Progenitor cell of endocrine pancreas (in vitro differentiated cells): ENCODE measurements at regions not wholly inside any gene's neighbourhood (a gene's known extent, or its start where the extent isn't known, plus 50 kb on each side); places are given as distances from the start of the nearest gene placed in this dataset.

ENCODE experiments used
- DNase-seq: peaks from one replicate; pipeline ENCODE4 v3.0.0; 2021; ENCODE audit warnings: low spot score; ENCODE audit not compliant: unreplicated experiment
- H3K27ac Mint-ChIP-seq: 2 replicates; pipeline ENCODE4 v1.8.0; 2021; ENCODE audit warnings: mild to moderate bottlenecking, moderate library complexity, mixed read lengths
- H3K27me3 Mint-ChIP-seq: 2 replicates; pipeline ENCODE4 v1.8.0; 2021; ENCODE audit warnings: mixed read lengths
- H3K36me3 Mint-ChIP-seq: 2 replicates; pipeline ENCODE4 v1.8.0; 2022; ENCODE audit warnings: mixed read lengths; ENCODE audit not compliant: insufficient read depth
- H3K4me1 Mint-ChIP-seq: 2 replicates; pipeline ENCODE4 v1.8.0; 2021; ENCODE audit warnings: low read depth, mixed read lengths
- H3K4me3 Mint-ChIP-seq: 2 replicates; pipeline ENCODE4 v1.8.0; 2021; ENCODE audit warnings: low read depth, mild to moderate bottlenecking, moderate library complexity, mixed read lengths
- H3K9me3 Mint-ChIP-seq: 2 replicates; pipeline ENCODE4 v1.8.0; 2021; ENCODE audit warnings: low read depth, mixed read lengths
- TF ChIP-seq, protein P1 (sequence below): fragments of 200-600 bp; sonication (generic); IDR thresholded peaks from one replicate; pipeline ENCODE4 v1.5.0; 2021; ENCODE audit warnings: antibody characterized with exemption, mild to moderate bottlenecking; ENCODE audit not compliant: unreplicated experiment

DNA sequence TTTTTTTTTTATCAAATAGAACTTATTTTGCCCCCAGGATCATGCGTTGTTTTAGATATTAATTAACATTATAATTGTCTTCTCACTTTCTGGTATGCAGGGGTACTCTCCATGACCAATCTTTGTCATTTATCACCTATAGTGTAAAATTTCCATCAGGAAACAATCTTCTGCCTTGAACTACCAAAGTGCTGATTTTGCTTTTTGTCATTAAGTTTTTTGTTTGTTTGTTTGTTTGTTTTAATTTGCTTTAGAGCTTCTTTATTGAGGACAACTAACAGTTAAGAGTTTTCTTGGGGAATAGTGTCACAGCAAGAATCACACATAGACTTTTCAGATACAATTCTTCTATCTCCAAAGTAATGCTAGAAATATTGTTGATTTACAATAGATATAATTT, 171.2 kb upstream of the PRPS1L1 start:
- Mint-ChIP-seq H3K27ac (no peak overlapping the region), H3K4me1 (no peaks in the 10 kb centered on the region), H3K9me3 (peaks cover 4% of the 10 kb centered on the region), H3K36me3 (no peaks in the 10 kb centered on the region), H3K4me3 (no peak overlapping the region), H3K27me3 (no peaks in the 10 kb centered on the region)
- no peak for DNase-seq
- TF ChIP-seq, protein P1, sequence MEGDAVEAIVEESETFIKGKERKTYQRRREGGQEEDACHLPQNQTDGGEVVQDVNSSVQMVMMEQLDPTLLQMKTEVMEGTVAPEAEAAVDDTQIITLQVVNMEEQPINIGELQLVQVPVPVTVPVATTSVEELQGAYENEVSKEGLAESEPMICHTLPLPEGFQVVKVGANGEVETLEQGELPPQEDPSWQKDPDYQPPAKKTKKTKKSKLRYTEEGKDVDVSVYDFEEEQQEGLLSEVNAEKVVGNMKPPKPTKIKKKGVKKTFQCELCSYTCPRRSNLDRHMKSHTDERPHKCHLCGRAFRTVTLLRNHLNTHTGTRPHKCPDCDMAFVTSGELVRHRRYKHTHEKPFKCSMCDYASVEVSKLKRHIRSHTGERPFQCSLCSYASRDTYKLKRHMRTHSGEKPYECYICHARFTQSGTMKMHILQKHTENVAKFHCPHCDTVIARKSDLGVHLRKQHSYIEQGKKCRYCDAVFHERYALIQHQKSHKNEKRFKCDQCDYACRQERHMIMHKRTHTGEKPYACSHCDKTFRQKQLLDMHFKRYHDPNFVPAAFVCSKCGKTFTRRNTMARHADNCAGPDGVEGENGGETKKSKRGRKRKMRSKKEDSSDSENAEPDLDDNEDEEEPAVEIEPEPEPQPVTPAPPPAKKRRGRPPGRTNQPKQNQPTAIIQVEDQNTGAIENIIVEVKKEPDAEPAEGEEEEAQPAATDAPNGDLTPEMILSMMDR: no peak

DNA sequence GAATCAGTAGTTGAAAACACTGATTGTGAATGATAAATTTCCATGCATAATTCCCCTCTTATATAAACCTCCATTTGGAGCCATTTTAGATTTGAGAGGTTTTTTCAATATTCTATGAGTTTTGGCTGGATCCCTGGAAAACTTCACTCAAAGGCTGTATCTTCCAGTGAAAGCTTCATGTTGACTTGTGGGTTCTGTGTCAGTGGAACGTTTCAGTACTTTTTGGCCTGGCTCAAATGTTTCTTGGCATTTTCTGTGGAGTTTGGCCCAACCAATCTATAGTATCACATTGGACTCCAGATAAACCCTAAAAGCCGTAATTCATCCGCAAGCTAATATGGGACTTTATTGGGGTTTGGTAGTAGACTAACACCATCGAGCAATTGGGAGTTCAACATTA, 172.6 kb upstream of the PRPS1L1 start:
- TF ChIP-seq, protein P1: no peak
- no peak overlapping the region for H3K27ac Mint-ChIP-seq
- H3K4me3 Mint-ChIP-seq: no peak overlapping the region
- no peaks in the 10 kb centered on the region for H3K4me1 Mint-ChIP-seq
- H3K9me3 Mint-ChIP-seq: peaks cover 4% of the 10 kb centered on the region
- no peak for DNase-seq
- no peaks in the 10 kb centered on the region for H3K27me3 Mint-ChIP-seq
- H3K36me3 Mint-ChIP-seq: no peaks in the 10 kb centered on the region

DNA sequence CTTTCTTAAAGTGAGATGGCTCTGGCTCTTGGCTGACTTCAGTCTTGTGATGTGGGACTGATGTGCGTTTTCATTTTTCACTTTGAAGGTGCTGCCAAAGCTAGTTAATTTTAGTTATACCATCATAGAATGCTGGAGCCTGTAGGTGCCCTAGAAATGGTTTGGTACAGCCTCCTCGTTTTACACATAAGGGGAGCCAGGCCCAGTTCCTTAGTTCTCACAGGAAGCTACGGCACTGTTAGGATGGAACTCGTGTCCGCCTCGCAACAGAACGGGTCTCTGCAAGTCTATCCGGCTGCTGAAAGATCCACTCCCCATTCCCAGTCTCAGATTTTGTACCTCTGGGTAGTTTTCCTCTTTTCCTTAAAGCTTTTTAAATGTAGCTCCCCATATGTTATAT, 173.2 kb upstream of the PRPS1L1 start:
- H3K4me1 Mint-ChIP-seq: no peaks in the 10 kb centered on the region
- TF ChIP-seq, protein P1: no peak
- no peak overlapping the region for H3K27ac Mint-ChIP-seq
- no peak for DNase-seq
- no peaks in the 10 kb centered on the region for H3K36me3 Mint-ChIP-seq
- H3K4me3 Mint-ChIP-seq: no peak overlapping the region
- H3K9me3 Mint-ChIP-seq: peaks cover 4% of the 10 kb centered on the region
- no peaks in the 10 kb centered on the region for H3K27me3 Mint-ChIP-seq

DNA sequence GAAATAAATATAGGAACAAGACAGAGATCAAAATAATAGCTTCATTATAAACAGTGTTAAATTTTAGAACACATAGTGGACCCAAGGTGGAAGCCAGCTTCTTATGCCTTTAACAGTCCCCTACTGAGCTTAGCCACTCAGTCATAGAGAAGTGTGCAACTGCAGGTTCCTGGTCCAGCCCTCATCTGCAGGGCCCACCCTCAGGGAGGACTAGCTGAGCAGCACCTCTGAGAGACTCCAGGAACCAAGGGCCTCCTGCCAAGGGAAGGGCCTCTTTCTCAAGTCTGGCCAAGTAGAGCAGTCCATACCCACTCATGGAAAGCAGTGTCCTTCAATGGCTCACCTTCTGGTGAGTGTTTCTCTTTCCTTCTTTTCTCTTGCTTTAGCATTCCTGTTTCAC, 173.7 kb upstream of the PRPS1L1 start:
- H3K4me1 Mint-ChIP-seq: no peaks in the 10 kb centered on the region
- H3K27ac Mint-ChIP-seq: no peak overlapping the region
- TF ChIP-seq, protein P1: no peak
- H3K9me3 Mint-ChIP-seq: peaks cover 4% of the 10 kb centered on the region
- no peaks in the 10 kb centered on the region for H3K27me3 Mint-ChIP-seq
- no peak overlapping the region for H3K4me3 Mint-ChIP-seq
- no peak for DNase-seq
- no peaks in the 10 kb centered on the region for H3K36me3 Mint-ChIP-seq

DNA sequence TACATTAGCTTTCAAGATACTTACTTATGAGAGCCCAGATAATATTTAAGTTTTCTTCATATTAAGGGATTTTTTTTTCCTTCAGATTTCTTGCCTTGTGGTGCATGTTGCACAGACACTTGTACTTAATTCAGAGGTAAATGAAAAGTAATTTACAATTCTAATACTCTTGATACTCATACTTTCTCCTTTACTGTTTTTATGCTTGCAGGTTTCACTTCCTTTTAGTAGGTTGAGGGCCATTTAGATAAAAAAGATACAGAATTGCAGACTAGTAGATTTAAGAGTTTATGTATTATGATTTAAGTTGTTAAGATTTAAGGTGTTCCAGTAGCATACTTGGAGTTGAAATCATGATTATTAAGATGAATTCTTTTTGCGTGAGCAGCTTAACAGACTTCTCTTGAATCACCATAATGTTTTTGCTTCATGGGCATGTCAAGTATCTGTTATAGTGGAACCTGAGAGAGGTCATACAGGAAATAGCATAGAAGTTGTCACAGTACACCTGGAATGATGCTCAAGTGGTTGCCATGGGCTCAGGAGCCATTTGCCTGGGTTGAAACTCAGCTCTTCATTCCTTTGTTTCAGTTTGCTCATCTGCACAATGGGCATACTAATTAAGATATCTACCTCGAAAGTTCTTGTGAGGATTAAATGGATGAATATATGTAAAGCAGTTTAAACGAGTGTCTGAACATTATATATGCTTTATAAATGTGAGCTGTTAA, 174.8 kb upstream of the PRPS1L1 start:
- H3K4me1 Mint-ChIP-seq: no peaks in the 10 kb centered on the region
- no peak overlapping the region for H3K4me3 Mint-ChIP-seq
- H3K27ac Mint-ChIP-seq: no peak overlapping the region
- H3K27me3 Mint-ChIP-seq: no peaks in the 10 kb centered on the region
- DNase-seq: no peak
- TF ChIP-seq, protein P1: no peak
- H3K36me3 Mint-ChIP-seq: no peaks in the 10 kb centered on the region
- no peaks in the 10 kb centered on the region for H3K9me3 Mint-ChIP-seq
